Smooth muscle cell (in vitro differentiated cells): ENCODE measurements at regions not wholly inside any gene's neighbourhood (a gene's known extent, or its start where the extent isn't known, plus 50 kb on each side); places are given as distances from the start of the nearest gene placed in this dataset.

Experiments used
- DNase-seq: peaks from one replicate; lab custom pipeline; 2025; ENCODE audit not compliant: unreplicated experiment; lab: John Stamatoyannopoulos, UW
- H2AFZ ChIP-seq: fragments of 200-600 bp; sonication (generic); 2 replicates; pipeline ENCODE4 v1.6.0; 2016; ENCODE audit warnings: antibody characterized with exemption, low read depth, mild to moderate bottlenecking
- H3F3A ChIP-seq: fragments of 200-600 bp; sonication (generic); 2 replicates; pipeline ENCODE4 v1.6.0; 2017; ENCODE audit warnings: antibody characterized with exemption, low read depth
- H3K27ac ChIP-seq: fragments of 200-600 bp; sonication (generic); 2 replicates; pipeline ENCODE4 v1.5.1; 2016; ENCODE audit warnings: low read depth, mild to moderate bottlenecking
- H3K27me3 ChIP-seq: fragments of 200-600 bp; sonication (generic); 2 replicates; pipeline ENCODE4 v1.6.1; 2016; ENCODE audit warnings: low read depth, mild to moderate bottlenecking
- H3K36me3 ChIP-seq: fragments of 200-600 bp; sonication (generic); 2 replicates; pipeline ENCODE4 v1.5.1; 2016; ENCODE audit warnings: low read depth
- H3K4me1 ChIP-seq: fragments of 200-600 bp; sonication (generic); 2 replicates; pipeline ENCODE4 v1.5.1; 2016; ENCODE audit warnings: low read depth
- H3K4me2 ChIP-seq: fragments of 200-600 bp; sonication (generic); 2 replicates; pipeline ENCODE4 v1.6.0; 2016; ENCODE audit warnings: mild to moderate bottlenecking
- H3K4me3 ChIP-seq: fragments of 200-600 bp; sonication (generic); 2 replicates; pipeline ENCODE4 v1.5.1; 2016; ENCODE audit warnings: mild to moderate bottlenecking
- H3K79me2 ChIP-seq: fragments of 200-600 bp; sonication (generic); 2 replicates; pipeline ENCODE4 v1.6.0; 2016; ENCODE audit warnings: low read depth, mild to moderate bottlenecking
- H3K9ac ChIP-seq: fragments of 200-600 bp; sonication (generic); 2 replicates; pipeline ENCODE4 v1.6.0; 2016; ENCODE audit warnings: low read depth
- H3K9me3 ChIP-seq: fragments of 200-600 bp; sonication (generic); replicated peaks from 2 replicates; pipeline ENCODE4 v1.5.1; 2016; ENCODE audit warnings: low read depth
- H4K20me1 ChIP-seq: fragments of 200-600 bp; sonication (generic); 2 replicates; pipeline ENCODE4 v1.6.0; 2016; ENCODE audit warnings: low read depth
- WGBS: methylation state at CpG from one replicate; pipeline ENCODE4 v1.1.7; 2016; ENCODE audit warnings: low lambda C conversion rate; 5-methylcytosine and 5-hydroxymethylcytosine counted together
- TF ChIP-seq, protein P1 (sequence below): fragments of 200-600 bp; sonication (generic); IDR thresholded peaks from 2 replicates; pipeline ENCODE4 v1.5.1; 2017; ENCODE audit warnings: borderline replicate concordance, mild to moderate bottlenecking, antibody characterized with exemption; ENCODE audit not compliant: insufficient read depth, poor library complexity, severe bottlenecking

DNA sequence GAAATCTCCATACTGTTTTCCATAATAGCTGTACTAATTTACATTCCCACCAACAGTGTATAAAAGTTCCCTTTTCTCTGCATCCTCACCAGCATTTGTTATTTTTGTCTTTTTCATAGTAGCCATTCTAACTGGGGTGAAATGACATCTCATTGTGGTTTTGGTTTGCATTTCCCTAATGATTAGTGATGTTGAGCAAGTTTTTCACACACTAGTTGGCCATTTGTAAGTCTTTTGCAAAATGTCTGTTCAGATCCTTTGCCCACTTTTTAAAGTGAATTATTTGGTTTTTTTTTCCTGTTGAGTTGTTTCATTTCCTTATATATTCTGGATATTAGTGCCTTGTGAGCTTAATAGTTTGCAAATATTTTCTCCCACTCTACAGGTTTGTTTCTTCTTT, 101.0 kb upstream of the NFE2L3 start:
- no peak overlapping the region for H2AFZ ChIP-seq
- DNase-seq, result no peak
- no peaks in the 10 kb centered on the region for H3K9me3 ChIP-seq
- TF ChIP-seq, protein P1, sequence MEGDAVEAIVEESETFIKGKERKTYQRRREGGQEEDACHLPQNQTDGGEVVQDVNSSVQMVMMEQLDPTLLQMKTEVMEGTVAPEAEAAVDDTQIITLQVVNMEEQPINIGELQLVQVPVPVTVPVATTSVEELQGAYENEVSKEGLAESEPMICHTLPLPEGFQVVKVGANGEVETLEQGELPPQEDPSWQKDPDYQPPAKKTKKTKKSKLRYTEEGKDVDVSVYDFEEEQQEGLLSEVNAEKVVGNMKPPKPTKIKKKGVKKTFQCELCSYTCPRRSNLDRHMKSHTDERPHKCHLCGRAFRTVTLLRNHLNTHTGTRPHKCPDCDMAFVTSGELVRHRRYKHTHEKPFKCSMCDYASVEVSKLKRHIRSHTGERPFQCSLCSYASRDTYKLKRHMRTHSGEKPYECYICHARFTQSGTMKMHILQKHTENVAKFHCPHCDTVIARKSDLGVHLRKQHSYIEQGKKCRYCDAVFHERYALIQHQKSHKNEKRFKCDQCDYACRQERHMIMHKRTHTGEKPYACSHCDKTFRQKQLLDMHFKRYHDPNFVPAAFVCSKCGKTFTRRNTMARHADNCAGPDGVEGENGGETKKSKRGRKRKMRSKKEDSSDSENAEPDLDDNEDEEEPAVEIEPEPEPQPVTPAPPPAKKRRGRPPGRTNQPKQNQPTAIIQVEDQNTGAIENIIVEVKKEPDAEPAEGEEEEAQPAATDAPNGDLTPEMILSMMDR, result no peak
- H4K20me1 ChIP-seq, result no peaks in the 10 kb centered on the region
- H3K36me3 ChIP-seq, result no peaks in the 10 kb centered on the region
- no peaks in the 10 kb centered on the region for H3K79me2 ChIP-seq
- H3K9ac ChIP-seq, result no peak overlapping the region
- H3K4me2 ChIP-seq, result no peak overlapping the region
- no peaks in the 10 kb centered on the region for H3F3A ChIP-seq
- no peak overlapping the region for H3K4me3 ChIP-seq
- H3K27ac ChIP-seq, result no peak overlapping the region
- H3K27me3 ChIP-seq, result no peaks in the 10 kb centered on the region
- H3K4me1 ChIP-seq, result no peaks in the 10 kb centered on the region

DNA sequence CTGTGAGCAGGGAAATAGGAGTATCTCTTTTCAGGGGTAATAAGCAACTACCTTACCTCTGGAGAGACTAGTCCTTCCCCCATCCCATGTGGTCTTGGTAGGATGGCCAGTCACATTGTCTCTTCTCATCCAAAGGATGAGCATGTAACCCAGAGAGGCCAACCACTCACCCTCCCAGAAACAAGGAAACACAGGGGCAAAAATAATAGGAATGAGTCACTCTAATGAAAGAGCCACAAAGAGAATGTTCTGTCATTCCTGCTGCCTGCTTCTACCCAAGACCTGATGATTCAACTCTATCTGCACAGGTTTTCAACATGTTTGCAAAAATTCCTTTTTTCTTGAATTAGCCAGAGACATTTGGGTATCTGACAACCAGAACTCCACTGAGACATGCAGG, 99.3 kb upstream of the NFE2L3 start:
- H3K9ac ChIP-seq, result no peak overlapping the region
- H3K4me1 ChIP-seq, result no peaks in the 10 kb centered on the region
- no peak for DNase-seq
- H3K36me3 ChIP-seq, result no peaks in the 10 kb centered on the region
- H3K4me3 ChIP-seq, result no peak overlapping the region
- no peaks in the 10 kb centered on the region for H4K20me1 ChIP-seq
- H3K79me2 ChIP-seq, result no peaks in the 10 kb centered on the region
- TF ChIP-seq, protein P1, result no peak
- H2AFZ ChIP-seq, result no peak overlapping the region
- H3K27me3 ChIP-seq, result no peaks in the 10 kb centered on the region
- no peaks in the 10 kb centered on the region for H3K9me3 ChIP-seq
- H3K4me2 ChIP-seq, result no peak overlapping the region
- H3F3A ChIP-seq, result no peaks in the 10 kb centered on the region
- peak overlapping the region; percentile 34 for H3K27ac ChIP-seq

DNA sequence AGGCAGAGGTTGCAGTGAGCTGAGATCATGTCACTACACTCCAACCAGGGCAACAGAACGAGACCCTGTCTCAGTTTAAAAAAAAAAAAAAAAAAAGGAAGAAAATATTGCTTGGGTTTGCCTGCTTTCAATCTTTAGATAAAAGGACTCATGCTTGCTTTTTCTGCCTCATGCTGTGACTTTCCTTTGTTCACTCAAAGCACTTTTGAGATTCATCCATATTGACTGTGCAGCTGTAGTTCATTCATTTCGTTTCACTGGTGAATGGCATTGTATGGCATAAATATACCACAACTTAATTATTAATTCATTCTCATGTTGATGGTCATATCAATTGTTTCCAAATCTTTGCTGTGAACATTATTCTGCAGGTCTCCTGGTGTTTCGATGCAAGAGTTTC, 97.6 kb upstream of the NFE2L3 start:
- Histone ChIP-seq H3K79me2 (no peaks in the 10 kb centered on the region), H3K36me3 (no peaks in the 10 kb centered on the region), H3K27ac (no peak overlapping the region), H3K9ac (no peak overlapping the region), H3K9me3 (no peaks in the 10 kb centered on the region), H3F3A (no peaks in the 10 kb centered on the region), H3K4me1 (no peaks in the 10 kb centered on the region), H3K4me3 (no peak overlapping the region), H2AFZ (no peak overlapping the region), H4K20me1 (no peaks in the 10 kb centered on the region), H3K27me3 (no peaks in the 10 kb centered on the region), H3K4me2 (no peak overlapping the region)
- DNase-seq, result no peak
- TF ChIP-seq, protein P1, result no peak
- 87% methylated on average over 3 of the region's 3 CpGs for WGBS

DNA sequence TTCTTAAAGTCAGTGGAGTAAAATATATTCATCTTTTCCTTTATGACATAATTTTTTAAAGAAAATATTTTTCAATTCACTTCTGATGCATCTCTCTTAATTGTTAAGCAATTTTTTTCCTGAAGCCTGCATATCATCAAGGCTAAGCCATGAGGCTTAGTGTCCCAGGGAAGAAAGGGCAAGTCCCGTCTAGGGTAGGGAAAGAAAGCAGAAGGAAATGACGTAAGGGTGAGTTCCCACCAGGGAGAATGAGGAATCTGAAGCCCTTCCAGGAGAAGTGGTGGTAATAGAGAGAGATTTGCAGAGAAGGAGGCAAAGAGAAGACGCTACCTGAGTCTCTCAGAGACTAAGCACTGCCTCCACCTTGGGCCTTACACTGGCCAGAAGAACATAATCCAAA, 96.8 kb upstream of the NFE2L3 start:
- Histone ChIP-seq H4K20me1 (no peaks in the 10 kb centered on the region), H3K27me3 (no peaks in the 10 kb centered on the region), H3K9me3 (no peaks in the 10 kb centered on the region), H3K79me2 (no peaks in the 10 kb centered on the region), H3K4me2 (no peak overlapping the region), H2AFZ (no peak overlapping the region), H3F3A (no peaks in the 10 kb centered on the region), H3K9ac (no peak overlapping the region), H3K27ac (no peak overlapping the region), H3K36me3 (no peaks in the 10 kb centered on the region), H3K4me3 (no peak overlapping the region), H3K4me1 (no peaks in the 10 kb centered on the region)
- DNase-seq, result no peak
- TF ChIP-seq, protein P1, result no peak
- WGBS, result 63% methylated on average over 3 of the region's 3 CpGs
